ENCODE measurements at regions not wholly inside any gene's neighbourhood (a gene's known extent, or its start where the extent isn't known, plus 50 kb on each side); places are given as distances from the start of the nearest gene placed in this dataset.
"Not testable (repeated sequence)": the region's sequence is repeated elsewhere in the genome, so short reads cannot be mapped to it uniquely, and the experiment has no call there.

GRCh38 chr17:20800146-20800545, 220.6 kb downstream of the CDRT15L2 start:
- Histone ChIP-seq H3K27ac (no peak overlapping the region), H3K4me1 (replicated peaks) (no peaks in the 10 kb centered on the region), H3K4me3 (no peak overlapping the region), H3K27me3 (replicated peaks; ENCODE audit: insufficient read depth) (no peaks in the 10 kb centered on the region), H3K36me3 (no peaks in the 10 kb centered on the region), H3K9me3 (no peaks in the 10 kb centered on the region)
- intact Hi-C loops (cut with DNase I) = no loop called here
- TF ChIP-seq POLR2AphosphoS5 (IDR thresholded peaks at IDR 0.05) (no peak), POLR2A (IDR thresholded peaks at IDR 0.05) (no peak)
- TF ChIP-seq, protein P1, sequence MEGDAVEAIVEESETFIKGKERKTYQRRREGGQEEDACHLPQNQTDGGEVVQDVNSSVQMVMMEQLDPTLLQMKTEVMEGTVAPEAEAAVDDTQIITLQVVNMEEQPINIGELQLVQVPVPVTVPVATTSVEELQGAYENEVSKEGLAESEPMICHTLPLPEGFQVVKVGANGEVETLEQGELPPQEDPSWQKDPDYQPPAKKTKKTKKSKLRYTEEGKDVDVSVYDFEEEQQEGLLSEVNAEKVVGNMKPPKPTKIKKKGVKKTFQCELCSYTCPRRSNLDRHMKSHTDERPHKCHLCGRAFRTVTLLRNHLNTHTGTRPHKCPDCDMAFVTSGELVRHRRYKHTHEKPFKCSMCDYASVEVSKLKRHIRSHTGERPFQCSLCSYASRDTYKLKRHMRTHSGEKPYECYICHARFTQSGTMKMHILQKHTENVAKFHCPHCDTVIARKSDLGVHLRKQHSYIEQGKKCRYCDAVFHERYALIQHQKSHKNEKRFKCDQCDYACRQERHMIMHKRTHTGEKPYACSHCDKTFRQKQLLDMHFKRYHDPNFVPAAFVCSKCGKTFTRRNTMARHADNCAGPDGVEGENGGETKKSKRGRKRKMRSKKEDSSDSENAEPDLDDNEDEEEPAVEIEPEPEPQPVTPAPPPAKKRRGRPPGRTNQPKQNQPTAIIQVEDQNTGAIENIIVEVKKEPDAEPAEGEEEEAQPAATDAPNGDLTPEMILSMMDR (IDR thresholded peaks at IDR 0.05) = no peak
- WGBS = 21% methylated on average over 2 of the region's 2 CpGs
- DNase-seq (ENCODE audit: low spot score) = no peak

GRCh38 chr17:20805751-20806150, 226.2 kb downstream of the CDRT15L2 start:
- Histone ChIP-seq H3K27me3 (replicated peaks; ENCODE audit: insufficient read depth) (no peaks in the 10 kb centered on the region), H3K4me3 (no peak overlapping the region), H3K36me3 (no peaks in the 10 kb centered on the region), H3K4me1 (replicated peaks) (no peaks in the 10 kb centered on the region), H3K9me3 (no peaks in the 10 kb centered on the region), H3K27ac (no peak overlapping the region)
- no peak for TF ChIP-seq POLR2A (IDR thresholded peaks at IDR 0.05)
- no peak for TF ChIP-seq POLR2AphosphoS5 (IDR thresholded peaks at IDR 0.05)
- TF ChIP-seq, protein P1 (IDR thresholded peaks at IDR 0.05) = no peak
- no peak for DNase-seq (ENCODE audit: low spot score)
- intact Hi-C loops (cut with DNase I) = no loop called here
- WGBS = 37% methylated on average over 3 of the region's 3 CpGs

DNA sequence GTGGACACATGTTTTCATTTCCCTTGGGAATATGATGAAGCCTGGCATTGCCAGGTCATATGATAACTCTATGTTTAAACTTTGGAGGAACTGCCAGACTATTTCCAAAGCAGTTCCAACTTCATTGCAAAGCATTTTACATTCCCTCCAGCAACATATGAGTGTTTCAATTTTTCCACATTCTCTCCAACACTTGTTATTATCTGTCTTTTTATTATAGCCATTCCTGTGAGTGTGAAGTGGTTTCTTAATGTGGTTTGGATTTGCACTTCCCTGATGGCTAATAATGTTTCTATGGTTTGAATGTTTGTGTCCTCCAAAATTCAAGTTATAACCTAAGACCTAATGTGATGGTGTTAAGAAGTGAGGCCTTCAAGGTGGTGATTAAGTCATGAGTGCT, 228.0 kb downstream of the CDRT15L2 start:
- H3K27me3 ChIP-seq (replicated peaks; ENCODE audit: insufficient read depth); H3K4me3 ChIP-seq; H3K36me3 ChIP-seq; H3K27ac ChIP-seq; intact Hi-C loops (cut with DNase I); DNase-seq (ENCODE audit: low spot score); H3K9me3 ChIP-seq; H3K4me1 ChIP-seq (replicated peaks): not testable (repeated sequence)

DNA sequence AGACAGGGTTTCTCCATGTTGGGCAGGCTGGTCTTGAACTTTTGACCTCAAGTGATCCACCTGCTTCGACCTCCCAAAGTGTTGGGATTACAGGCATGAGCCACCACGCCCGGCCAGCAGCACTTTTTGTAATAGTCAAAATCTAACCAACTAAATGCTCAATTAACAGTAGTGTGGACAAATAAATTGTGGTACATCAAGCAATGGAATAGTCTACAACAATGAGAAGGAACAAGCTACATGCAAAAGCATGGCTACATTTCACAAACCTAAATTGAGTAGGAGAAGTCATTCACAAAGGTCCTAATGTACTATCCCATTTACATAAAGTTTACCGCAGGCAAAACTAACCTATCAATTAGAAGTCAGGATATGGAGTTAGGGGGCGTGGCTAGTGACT, 227.4 kb downstream of the USP22 start:
- H3K4me3 ChIP-seq; H3K27ac ChIP-seq; H3K4me1 ChIP-seq (replicated peaks); H3K9me3 ChIP-seq; H3K36me3 ChIP-seq; intact Hi-C loops (cut with DNase I); H3K27me3 ChIP-seq (replicated peaks; ENCODE audit: insufficient read depth); DNase-seq (ENCODE audit: low spot score): not testable (repeated sequence)
- WGBS = 95% methylated on average over 5 of the region's 5 CpGs

- no peak overlapping the region for H3K4me3 ChIP-seq
- H3K36me3 ChIP-seq = no peaks in the 10 kb centered on the region
- intact Hi-C loops (cut with DNase I) = no loop called here
- no peaks in the 10 kb centered on the region for H3K9me3 ChIP-seq
- 91% methylated on average over 3 of the region's 3 CpGs for WGBS
- no peaks in the 10 kb centered on the region for H3K4me1 ChIP-seq (replicated peaks)
- no peak for DNase-seq (ENCODE audit: low spot score)
- TF ChIP-seq POLR2A (IDR thresholded peaks at IDR 0.05) (no peak), POLR2AphosphoS5 (IDR thresholded peaks at IDR 0.05) (no peak)
- TF ChIP-seq, protein P1 (IDR thresholded peaks at IDR 0.05) = no peak
- H3K27me3 ChIP-seq (replicated peaks; ENCODE audit: insufficient read depth) = no peaks in the 10 kb centered on the region
- H3K27ac ChIP-seq = no peak overlapping the region
Observed at GRCh38 chr17:20823905-20824304, 218.9 kb downstream of the USP22 start.

GRCh38 chr17:20825539-20825938, 217.3 kb downstream of the USP22 start:
- WGBS = 81% methylated on average over 9 of the region's 9 CpGs
- no peak for DNase-seq (ENCODE audit: low spot score)
- Histone ChIP-seq H3K27me3 (replicated peaks; ENCODE audit: insufficient read depth) (no peaks in the 10 kb centered on the region), H3K4me3 (no peak overlapping the region), H3K4me1 (replicated peaks) (no peaks in the 10 kb centered on the region), H3K36me3 (no peaks in the 10 kb centered on the region), H3K9me3 (no peaks in the 10 kb centered on the region), H3K27ac (no peak overlapping the region)
- intact Hi-C loops (cut with DNase I) = no loop called here
- TF ChIP-seq, protein P1 (IDR thresholded peaks at IDR 0.05) = no peak
- TF ChIP-seq POLR2A (IDR thresholded peaks at IDR 0.05) (no peak), POLR2AphosphoS5 (IDR thresholded peaks at IDR 0.05) (no peak)

DNA sequence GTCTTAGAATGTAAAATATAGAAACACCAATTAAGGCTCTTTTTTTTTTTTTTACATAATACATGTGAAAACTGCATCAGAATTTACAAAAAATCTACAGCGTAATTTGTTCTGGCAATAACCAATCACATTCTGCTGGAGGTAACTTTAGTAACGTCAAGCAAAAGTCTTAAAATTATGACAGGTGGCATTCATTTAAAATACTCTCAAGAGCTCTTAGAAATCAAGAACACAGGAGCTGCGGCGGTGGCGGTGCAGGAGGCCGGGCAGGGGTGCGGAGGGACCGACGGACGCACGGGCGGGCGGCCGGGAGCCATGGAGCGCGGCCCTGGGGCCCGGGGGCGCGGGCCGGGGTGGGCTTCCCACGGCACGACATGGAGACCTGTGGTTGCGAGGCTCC, 202.4 kb downstream of the USP22 start:
- intact Hi-C loops (cut with DNase I); H3K4me1 ChIP-seq (replicated peaks); H3K36me3 ChIP-seq; H3K27me3 ChIP-seq (replicated peaks; ENCODE audit: insufficient read depth); H3K4me3 ChIP-seq; DNase-seq (ENCODE audit: low spot score); H3K9me3 ChIP-seq; H3K27ac ChIP-seq: not testable (repeated sequence)
- 36% methylated on average over 21 of the region's 23 CpGs for WGBS

DNA sequence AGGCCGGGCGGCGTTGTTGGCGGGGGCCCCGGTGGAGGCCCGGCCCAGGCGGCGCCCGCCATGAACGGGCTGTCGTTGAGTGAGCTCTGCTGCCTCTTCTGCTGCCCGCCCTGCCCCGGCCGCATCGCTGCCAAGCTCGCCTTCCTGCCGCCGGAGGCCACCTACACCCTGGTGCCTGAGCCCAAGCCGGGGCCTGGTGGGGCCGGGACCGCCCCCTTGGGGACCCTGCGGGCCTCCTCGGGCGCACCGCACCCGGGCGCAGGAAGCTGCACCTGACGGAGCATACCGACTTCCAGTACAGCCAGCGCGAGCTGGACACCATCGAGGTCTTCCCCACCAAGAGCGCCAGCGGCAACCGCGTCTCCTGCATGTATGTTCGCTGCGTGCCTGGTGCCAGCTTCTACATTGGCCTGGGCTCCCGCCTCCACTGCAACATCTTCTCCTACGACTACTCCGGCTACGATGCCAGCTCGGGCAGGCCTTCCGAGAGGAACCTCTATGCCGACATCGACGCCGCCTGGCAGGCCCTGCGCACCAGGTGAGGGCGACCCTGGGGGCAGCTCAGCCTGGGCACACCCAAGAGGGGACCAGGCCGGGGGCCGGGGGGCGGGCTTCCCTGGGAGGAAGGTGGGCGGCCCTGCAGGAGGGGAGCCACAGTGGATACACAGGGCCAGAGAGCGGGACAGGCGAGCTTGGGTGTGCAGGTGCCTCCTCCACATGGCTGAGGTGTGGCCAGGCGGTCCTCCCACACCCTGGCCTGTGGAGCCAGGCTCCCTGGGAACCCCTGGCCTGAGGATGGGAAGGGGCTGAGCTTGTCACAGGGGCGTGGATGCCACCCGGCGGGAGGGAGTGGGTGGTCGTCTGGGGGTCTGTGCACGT, 201.6 kb downstream of the USP22 start:
- H3K27me3 ChIP-seq (replicated peaks; ENCODE audit: insufficient read depth); DNase-seq (ENCODE audit: low spot score); intact Hi-C loops (cut with DNase I); H3K4me1 ChIP-seq (replicated peaks); H3K27ac ChIP-seq; H3K36me3 ChIP-seq; H3K4me3 ChIP-seq; H3K9me3 ChIP-seq: not testable (repeated sequence)
- 50% methylated on average over 14 of the region's 62 CpGs for WGBS

Data from prostate gland (tissue), 2 donors.